Fibroblast of skin of right quadriceps (primary cell): ENCODE measurements at regions not wholly inside any gene's neighbourhood (a gene's known extent, or its start where the extent isn't known, plus 50 kb on each side); places are given as distances from the start of the nearest gene placed in this dataset.
"Not testable (repeated sequence)": the region's sequence is repeated elsewhere in the genome, so short reads cannot be mapped to it uniquely, and the experiment has no call there.

Source experiments
- DNase-seq: peaks from one replicate; pipeline ENCODE4 v3.0.0-alpha.2; 2013

GRCh38 chr2:47650001-47650535 lies 79.3 kb upstream of the KCNK12 start:
- DNase-seq, result no peak

- no peak for DNase-seq
Observed at GRCh38 chr2:47645246-47645645, 74.5 kb upstream of the KCNK12 start.

GRCh38 chr2:47644351-47644750 lies 73.6 kb upstream of the KCNK12 start:
- DNase-seq, result no peak

GRCh38 chr2:47641366-47641765 lies 70.6 kb upstream of the KCNK12 start:
- DNase-seq, result no peak

GRCh38 chr2:47640356-47640755 lies 69.6 kb upstream of the KCNK12 start:
- DNase-seq, result no peak

- no peak for DNase-seq
Observed at GRCh38 chr2:47639467-47639866, 68.7 kb upstream of the KCNK12 start.

- DNase-seq, result no peak
Observed at GRCh38 chr2:47638430-47638829, 67.6 kb upstream of the KCNK12 start.

GRCh38 chr2:47636596-47637264 lies 65.9 kb upstream of the KCNK12 start:
- DNase-seq, result peak; percentile 26

- no peak for DNase-seq
Observed at GRCh38 chr2:47636176-47636575, 65.4 kb upstream of the KCNK12 start.

GRCh38 chr2:47632754-47633153 lies 62.0 kb upstream of the KCNK12 start:
- no peak for DNase-seq

- DNase-seq, result peak; percentile 68
Observed at GRCh38 chr2:47631792-47632398, 61.1 kb upstream of the KCNK12 start.

GRCh38 chr2:47631306-47631705 lies 60.5 kb upstream of the KCNK12 start:
- DNase-seq, result no peak

- DNase-seq, result no peak
Observed at GRCh38 chr2:47629501-47630460, 59.0 kb upstream of the KCNK12 start.

GRCh38 chr2:47628904-47629303 lies 58.1 kb upstream of the KCNK12 start:
- no peak for DNase-seq

- DNase-seq, result no peak
Observed at GRCh38 chr2:47626664-47627063, 55.9 kb upstream of the KCNK12 start.

GRCh38 chr2:47623140-47623539 lies 52.4 kb upstream of the KCNK12 start:
- not testable (repeated sequence) for DNase-seq

GRCh38 chr2:47620770-47621437 lies 50.1 kb upstream of the KCNK12 start:
- no peak for DNase-seq
